H1 (cell line): ENCODE measurements at regions not wholly inside any gene's neighbourhood (a gene's known extent, or its start where the extent isn't known, plus 50 kb on each side); places are given as distances from the start of the nearest gene placed in this dataset.

ENCODE experiments used
- CTCF ChIA-PET: fragments of 300-600 bp; sonication (Branson Sonifier 250); formaldehyde crosslinking; loops from one replicate; lab custom pipeline; 2021; ENCODE audit not compliant: partially characterized antibody; lab: Charles Lee
- POLR2A ChIA-PET: fragments of 300-600 bp; sonication (Branson Sonifier 250); formaldehyde crosslinking; loops from one replicate; lab custom pipeline; 2021; ENCODE audit warnings: inconsistent platforms; ENCODE audit not compliant: partially characterized antibody; lab: Charles Lee
- DNase-seq, 2 experiments: peaks; one replicate each; pipeline versions ENCODE4 v3.0.0 to v3.0.0-alpha.2; 2010 to 2022; ENCODE audit warnings: low spot score in 2 of 2, low read depth in 1 of 2, mixed read lengths in 1 of 2
- FAIRE-seq: peaks from 2 replicates; lab custom pipeline; 2011; peaks lifted over from hg19 to GRCh38; lab: Jason Lieb, UNC
- H2AFZ ChIP-seq: 2 replicates; pipeline ENCODE4 v1.8.1; 2012; ENCODE audit warnings: low read length, inconsistent platforms
- H2AK5ac ChIP-seq: 2 replicates; pipeline ENCODE4 v1.6.1; 2013; ENCODE audit warnings: low read depth, low read length
- H2BK120ac ChIP-seq: replicated peaks from 2 replicates; pipeline ENCODE3; 2013; ENCODE audit warnings: low read depth, low read length, inconsistent platforms
- H2BK12ac ChIP-seq: 2 replicates; pipeline ENCODE4 v1.6.1; 2013; ENCODE audit warnings: low read depth, low read length
- H2BK15ac ChIP-seq: 2 replicates; pipeline ENCODE4 v1.6.1; 2013; ENCODE audit warnings: low read length
- H2BK20ac ChIP-seq: 2 replicates; pipeline ENCODE4 v1.6.1; 2013; ENCODE audit warnings: low read length
- H2BK5ac ChIP-seq: 2 replicates; pipeline ENCODE4 v1.6.1; 2013; ENCODE audit warnings: low read depth, low read length
- H3K14ac ChIP-seq: 2 replicates; pipeline ENCODE4 v1.6.1; 2013; ENCODE audit warnings: inconsistent platforms; ENCODE audit not compliant: insufficient read length
- H3K18ac ChIP-seq: 2 replicates; pipeline ENCODE4 v1.6.1; 2013; ENCODE audit warnings: low read length; ENCODE audit errors: extremely low read depth
- H3K23ac ChIP-seq: 2 replicates; pipeline ENCODE4 v1.6.1; 2013; ENCODE audit warnings: inconsistent platforms; ENCODE audit not compliant: insufficient read length
- H3K23me2 ChIP-seq: 2 replicates; pipeline ENCODE4 v1.6.1; 2013; ENCODE audit warnings: low read depth, low read length
- H3K27ac ChIP-seq: 2 replicates; pipeline ENCODE4 v1.6.1; 2011; ENCODE audit warnings: low read depth, low read length, inconsistent platforms
- H3K27me3 ChIP-seq, 4 experiments: replicated peaks in 1 of 4; 1 replicate in 1 of 4; 2 replicates in 3 of 4; pipeline versions ENCODE4 v1.6.1 to v1.8.1; 2011 to 2013; ENCODE audit warnings: low read length in 3 of 4, mild to moderate bottlenecking in 3 of 4, inconsistent platforms in 2 of 4, mixed read lengths in 2 of 4, moderate library complexity in 1 of 4; ENCODE audit not compliant: control insufficient read depth in 3 of 4, insufficient read depth in 3 of 4; ENCODE audit errors: extremely low read depth in 1 of 4
- H3K36me3 ChIP-seq, 4 experiments: 2 replicates each; pipeline versions ENCODE4 v1.6.1 to v1.8.1; 2011 to 2013; ENCODE audit warnings: mild to moderate bottlenecking in 4 of 4, low read length in 3 of 4, moderate library complexity in 2 of 4, control low read depth in 1 of 4, inconsistent platforms in 1 of 4; ENCODE audit not compliant: insufficient read depth in 4 of 4, control insufficient read depth in 2 of 4
- H3K4ac ChIP-seq: replicated peaks from 2 replicates; pipeline ENCODE3; 2013; ENCODE audit warnings: low read length, low read depth, mixed read lengths, inconsistent platforms; ENCODE audit not compliant: insufficient read length
- H3K4me1 ChIP-seq, 4 experiments: replicated peaks in 1 of 4; 1 replicate in 1 of 4; 2 replicates in 3 of 4; pipeline versions ENCODE4 v1.6.1 to v1.8.1; 2011 to 2013; ENCODE audit warnings: low read length in 3 of 4, inconsistent platforms in 2 of 4, mixed read lengths in 1 of 4; ENCODE audit not compliant: insufficient read depth in 4 of 4, control insufficient read depth in 3 of 4
- H3K4me2 ChIP-seq, 2 experiments: 2 replicates each; pipeline versions ENCODE4 v1.6.1 to v1.8.1; 2011 to 2013; ENCODE audit warnings: low read depth in 2 of 2, low read length in 2 of 2, control low read depth in 1 of 2, inconsistent platforms in 1 of 2, mild to moderate bottlenecking in 1 of 2; ENCODE audit not compliant: insufficient read depth in 1 of 2
- H3K4me3 ChIP-seq, 4 experiments: fragments of 200-600, 300-600 bp in 1 of 4; sonication (generic), shearing (Covaris generic), sonication (Bioruptor Twin) in 1 of 4; 2 replicates each; pipeline versions ENCODE4 v1.5.1 to v1.8.1; 2011 to 2016; ENCODE audit warnings: low read length in 4 of 4, low read depth in 3 of 4, control low read depth in 2 of 4, inconsistent platforms in 2 of 4, mild to moderate bottlenecking in 2 of 4, mixed read lengths in 1 of 4, moderate library complexity in 1 of 4; ENCODE audit not compliant: insufficient read depth in 2 of 4; ENCODE audit errors: extremely low read depth in 1 of 4
- H3K56ac ChIP-seq: replicated peaks from 2 replicates; pipeline ENCODE3; 2013; ENCODE audit warnings: low read depth, mild to moderate bottlenecking, mixed read lengths, low read length, inconsistent platforms; ENCODE audit not compliant: insufficient read length
- H3K79me1 ChIP-seq: 2 replicates; pipeline ENCODE4 v1.6.1; 2013; ENCODE audit warnings: low read depth, low read length, control low read depth
- H3K79me2 ChIP-seq, 2 experiments: 2 replicates each; pipeline versions ENCODE4 v1.6.1 to v1.8.1; 2012 to 2013; ENCODE audit warnings: low read length in 2 of 2, mild to moderate bottlenecking in 2 of 2, inconsistent platforms in 1 of 2; ENCODE audit not compliant: insufficient read depth in 2 of 2, control insufficient read depth in 1 of 2
- H3K9ac ChIP-seq, 4 experiments: replicated peaks in 1 of 4; 1 replicate in 1 of 4; 2 replicates in 3 of 4; pipeline versions ENCODE4 v1.6.1 to v1.8.1; 2011 to 2013; ENCODE audit warnings: low read depth in 3 of 4, low read length in 3 of 4, control low read depth in 2 of 4, mild to moderate bottlenecking in 2 of 4, moderate library complexity in 2 of 4, inconsistent platforms in 1 of 4; ENCODE audit errors: extremely low read depth in 1 of 4
- H3K9me3 ChIP-seq, 2 experiments: 2 replicates each; pipeline versions ENCODE4 v1.6.1 to v1.8.1; 2012 to 2013; ENCODE audit warnings: mild to moderate bottlenecking in 2 of 2, moderate library complexity in 2 of 2, control low read depth in 1 of 2, inconsistent platforms in 1 of 2, low read depth in 1 of 2, low read length in 1 of 2, mixed read lengths in 1 of 2; ENCODE audit not compliant: insufficient read depth in 2 of 2
- H4K20me1 ChIP-seq, 2 experiments: replicated peaks in 1 of 2; 2 replicates each; pipeline versions ENCODE3 to v1.8.1; 2011 to 2013; ENCODE audit warnings: inconsistent platforms in 2 of 2, low read length in 2 of 2, mild to moderate bottlenecking in 1 of 2; ENCODE audit not compliant: insufficient read depth in 2 of 2, control insufficient read depth in 1 of 2
- H4K5ac ChIP-seq: 2 replicates; pipeline ENCODE4 v1.6.1; 2013; ENCODE audit warnings: low read length, low read depth, mixed read lengths, inconsistent platforms; ENCODE audit not compliant: insufficient read length
- H4K8ac ChIP-seq: 2 replicates; pipeline ENCODE4 v1.8.0; 2013; ENCODE audit warnings: mild to moderate bottlenecking, moderate library complexity, low read length, inconsistent platforms; ENCODE audit not compliant: insufficient read depth; ENCODE audit errors: extremely low read depth
- H4K91ac ChIP-seq: replicated peaks from 2 replicates; pipeline ENCODE3; 2013; ENCODE audit warnings: low read length, mixed read lengths, inconsistent platforms; ENCODE audit not compliant: insufficient read length
- BACH1 ChIP-seq: IDR thresholded peaks from 2 replicates; pipeline ENCODE4 v1.6.1; 2012; ENCODE audit warnings: low read length, improper control_type of control experiment
- EZH2 ChIP-seq: fragments of 200-600 bp; sonication (generic); IDR thresholded peaks from 2 replicates; pipeline ENCODE4 v1.7.1; 2012; ENCODE audit warnings: low read depth, mild to moderate bottlenecking, moderate library complexity, low read length, inconsistent platforms; ENCODE audit not compliant: severe bottlenecking
- KDM4A ChIP-seq: IDR thresholded peaks from one replicate; pipeline ENCODE4 v1.7.1; 2012; ENCODE audit warnings: low read depth, mild to moderate bottlenecking, moderate library complexity, low read length, inconsistent platforms; ENCODE audit not compliant: severe bottlenecking
- PHF8 ChIP-seq: fragments of 200-600 bp; sonication (generic); conservative IDR thresholded peaks from 2 replicates; pipeline ENCODE4 v1.7.1; 2012; ENCODE audit warnings: low read depth, mild to moderate bottlenecking, inconsistent platforms, low read length, moderate library complexity
- whole genome bisulfite sequencing, 2 experiments: shearing (Covaris generic) in 1 of 2; methylation state at CpG; one replicate each; pipeline versions ENCODE4 v1.1.6 to v1.1.7; 2013 to 2015; ENCODE audit warnings: low lambda C conversion rate in 2 of 2, mixed read lengths in 2 of 2, inconsistent platforms in 1 of 2, low coverage in 1 of 2, missing lambda C conversion rate in 1 of 2; ENCODE audit not compliant: insufficient replicate concordance in 2 of 2, insufficient coverage in 1 of 2, insufficient read length in 1 of 2; ENCODE audit errors: extremely low coverage in 1 of 2, missing lambda C conversion rate in 1 of 2; 5-methylcytosine and 5-hydroxymethylcytosine counted together

- H3K4me2 ChIP-seq, result peak overlapping the region; percentile 88 to 89
- no peaks in the 10 kb centered on the region for H3K79me2 ChIP-seq
- no peak overlapping the region for H4K91ac ChIP-seq
- peak overlapping the region; percentile 79 for H2BK120ac ChIP-seq
- peak overlapping the region; percentile 75 for H4K8ac ChIP-seq
- H3K23ac ChIP-seq, result no peak overlapping the region
- H3K9ac ChIP-seq, result no peak overlapping the region; a peak in 3 of 7 replicates
- no peak overlapping the region for H2AK5ac ChIP-seq
- H3K14ac ChIP-seq, result no peak overlapping the region
- H3K36me3 ChIP-seq, result no peaks in the 10 kb centered on the region
- H3K9me3 ChIP-seq, result no peaks in the 10 kb centered on the region
- H3K4me3 ChIP-seq, result peak overlapping the region; percentile 46 to 77 (median 60)
- H2BK20ac ChIP-seq, result peak overlapping the region; percentile 64; the same call in 1 of the 2 replicates
- H3K56ac ChIP-seq, result no peak overlapping the region
- H2BK15ac ChIP-seq, result peak overlapping the region; percentile 50; the same call in 1 of the 2 replicates
- POLR2A ChIA-PET, result interaction anchor here (0.7 to 3.4 kb wide), 6 partner anchors 9 to 241 kb away, joined by 3 to 21 read pairs (median 5); partner anchors contain the start of gene ERCC6L2
- H3K79me1 ChIP-seq, result no peaks in the 10 kb centered on the region
- no peak overlapping the region; the same call in 1 of the 2 replicates for H2AFZ ChIP-seq
- CTCF ChIA-PET, result interaction anchor here (0.9 to 1.3 kb wide), 3 partner anchors 16 to 41 kb away, joined by 3 to 4 read pairs (median 3); no protein-coding TSS in a partner anchor
- peaks cover 24 to 44% (median 25%) of the 10 kb centered on the region in 4 experiments for H3K4me1 ChIP-seq
- no peaks in the 10 kb centered on the region for H4K20me1 ChIP-seq
- H2BK5ac ChIP-seq, result peak overlapping the region; percentile 77; the same call in 1 of the 2 replicates
- H3K27me3 ChIP-seq, result peaks cover 0 to 31% (median 19%) of the 10 kb centered on the region in 4 experiments; a peak in 5 of 7 replicates
- FAIRE-seq, result no peak
- H3K4ac ChIP-seq, result no peak overlapping the region
- H4K5ac ChIP-seq, result no peak overlapping the region
- 1% methylated on average over 20 of the region's 41 CpGs; no CpG with 5 or more reads in 1 of the 2 experiments for WGBS, 2 experiments
- no peak overlapping the region for H3K27ac ChIP-seq
- H3K18ac ChIP-seq, result peak overlapping the region; percentile 90
- H2BK12ac ChIP-seq, result 0 out of 2 replicates have a peak overlapping the region, but pooled peaks have one; percentile 12
- peak in 1 of 2 experiments; percentile 69 for DNase-seq
- H3K23me2 ChIP-seq, result no peaks in the 10 kb centered on the region; the same call in 1 of the 2 replicates
- 0 out of 2 replicates have a peak, but pooled peaks have one; percentile 8 for TF ChIP-seq PHF8
- no peak for TF ChIP-seq BACH1
- TF ChIP-seq KDM4A, result peak; percentile 90
- TF ChIP-seq EZH2, result peak; percentile 34
These were observed 123.3 kb upstream of the ERCC6L2 start for GRCh38 chr9:95752129-95752731.
